ENCODE measurements at regions not wholly inside any gene's neighbourhood (a gene's known extent, or its start where the extent isn't known, plus 50 kb on each side); places are given as distances from the start of the nearest gene placed in this dataset.

GRCh38 chr7:144892761-144893160 is 56.9 kb upstream of the TPK1 start:
- TF ChIP-seq CTCF (IDR thresholded peaks at IDR 0.05) (no peak), POLR2A (IDR thresholded peaks at IDR 0.05) (no peak)
- Histone ChIP-seq H3K27me3 (no peaks in the 10 kb centered on the region), H3K4me3 (replicated peaks in 1 of 3) (no peak overlapping the region), H3K9me3 (no peaks in the 10 kb centered on the region), H3K27ac (no peak overlapping the region), H3K36me3 (no peaks in the 10 kb centered on the region), H3K4me1 (no peaks in the 10 kb centered on the region)
- intact Hi-C loops (cut with DNase I): no loop called here
- WGBS, 2 donors: 85 to 90% methylated on average over 3 of the region's 3 CpGs
- no peak for DNase-seq

All from thyroid gland (tissue), 4 donors.